Posterior vena cava (tissue), 2 donors: ENCODE measurements at regions not wholly inside any gene's neighbourhood (a gene's known extent, or its start where the extent isn't known, plus 50 kb on each side); places are given as distances from the start of the nearest gene placed in this dataset.
"Not testable (repeated sequence)": the region's sequence is repeated elsewhere in the genome, so short reads cannot be mapped to it uniquely, and the experiment has no call there.

Source experiments
- DNase-seq: peaks from one replicate; pipeline ENCODE4 v3.0.0-alpha.2; 2020; ENCODE audit warnings: low spot score
- intact Hi-C, 2 donors: fragments of 100-400 bp; cut with DNase I; formaldehyde crosslinking; loops; one replicate each; pipeline versions ENCODE4 v1.14.1 to v1.14.2; 2022 to 2023
- donor health status: DM: yes; HTN: yes; CAD: no.
- donor health status: DM: yes; HTN: yes; CAD: no.

DNA sequence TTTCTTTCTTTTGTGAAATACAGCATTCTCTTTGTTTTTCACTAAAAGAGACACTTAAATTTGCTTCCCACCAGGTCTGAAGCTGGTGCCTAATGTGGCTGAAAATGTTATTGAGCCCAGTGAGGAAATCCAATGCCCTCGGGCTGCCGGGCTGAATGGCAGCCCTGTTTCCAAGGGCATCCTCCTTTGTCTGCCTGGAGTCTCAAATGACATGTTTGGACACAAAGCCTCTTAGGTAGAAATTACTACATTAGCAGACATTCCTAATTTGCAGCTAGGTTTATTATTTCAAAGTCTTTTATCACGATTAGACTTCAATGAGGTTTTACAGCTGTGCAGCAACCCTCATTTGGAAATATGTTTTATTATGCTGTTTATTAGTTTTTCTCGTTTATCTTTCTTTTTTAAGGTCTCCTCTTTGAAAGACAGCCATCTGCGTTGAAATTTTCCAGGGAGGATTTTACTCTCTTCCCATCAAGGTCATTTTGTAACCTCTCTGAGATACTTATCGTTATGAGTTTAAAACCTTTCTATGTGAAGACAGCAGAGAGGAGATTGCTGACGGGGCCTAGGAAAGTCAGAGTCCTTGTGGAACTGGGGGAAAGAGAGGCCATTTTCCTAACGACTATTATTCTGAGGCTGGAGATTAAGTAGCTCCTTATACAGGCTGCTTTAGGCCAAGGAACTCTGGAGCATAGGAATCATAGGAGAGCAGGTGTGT, 59.0 kb upstream of the ZNF532 start:
- no peak for DNase-seq
- intact Hi-C loops, result no loop called here

DNA sequence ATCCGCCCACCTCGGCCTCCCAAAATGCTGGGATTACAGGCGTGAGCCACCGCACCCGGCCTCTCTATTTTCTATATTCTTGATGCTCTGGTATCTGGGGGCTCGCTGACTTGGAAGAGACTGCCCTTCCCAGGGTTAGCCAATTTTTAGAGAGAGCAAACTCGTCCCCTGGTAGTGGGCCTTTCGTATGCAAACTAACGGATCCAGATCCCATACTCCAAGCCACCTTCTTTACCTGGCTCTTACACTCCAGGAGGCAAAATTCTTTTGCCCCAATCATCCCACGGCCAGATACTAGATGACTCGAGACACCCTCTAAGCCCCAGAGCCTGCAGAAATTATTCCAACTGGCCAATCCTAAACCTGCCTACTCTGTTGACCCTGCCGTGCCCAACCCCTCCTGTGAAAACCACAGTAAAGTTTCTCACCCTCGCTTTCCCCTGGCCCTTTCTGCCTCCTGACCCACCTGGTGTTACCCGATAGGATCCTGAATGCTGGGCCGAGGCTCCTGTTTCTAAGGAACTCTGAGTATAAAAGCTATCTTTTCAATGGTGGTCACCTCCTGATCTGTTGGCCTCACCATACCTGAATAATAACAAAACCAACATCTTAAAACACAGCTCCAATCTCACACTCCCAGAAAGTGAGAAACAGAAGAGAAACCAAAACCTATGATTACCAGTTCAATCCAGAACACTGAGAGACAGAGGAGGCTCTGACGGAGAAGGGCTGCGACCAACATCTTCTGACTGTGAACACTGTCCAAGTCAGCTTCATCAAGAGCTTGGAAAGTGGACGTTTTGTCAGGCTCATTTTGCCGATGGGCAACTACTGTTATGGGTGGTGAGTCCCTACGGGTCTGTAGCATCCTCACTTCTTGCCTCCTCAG, 57.6 kb upstream of the ZNF532 start:
- DNase-seq, result no peak
- intact Hi-C loops, result no loop called here

DNA sequence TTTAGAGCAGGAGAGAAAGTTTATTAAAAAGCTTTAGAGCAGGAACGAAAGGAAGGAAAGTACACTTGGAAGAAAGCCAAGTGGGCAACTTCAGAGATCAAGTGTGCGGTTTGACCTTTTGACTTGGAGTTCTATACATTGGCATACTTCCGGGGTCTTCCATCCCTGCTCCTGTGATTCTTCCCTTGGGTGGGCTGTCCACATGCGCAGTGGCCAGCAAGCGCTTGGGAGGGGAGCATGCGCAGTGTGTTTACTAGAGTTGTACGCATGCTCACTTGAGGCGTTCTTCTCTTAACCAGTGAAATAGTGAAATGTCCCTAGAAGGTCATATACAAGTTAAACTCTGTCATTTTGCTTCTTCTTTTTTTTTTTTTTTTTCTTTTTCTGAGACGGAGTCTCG, 56.9 kb upstream of the ZNF532 start:
- no peak for DNase-seq
- intact Hi-C loops, result no loop called here

DNA sequence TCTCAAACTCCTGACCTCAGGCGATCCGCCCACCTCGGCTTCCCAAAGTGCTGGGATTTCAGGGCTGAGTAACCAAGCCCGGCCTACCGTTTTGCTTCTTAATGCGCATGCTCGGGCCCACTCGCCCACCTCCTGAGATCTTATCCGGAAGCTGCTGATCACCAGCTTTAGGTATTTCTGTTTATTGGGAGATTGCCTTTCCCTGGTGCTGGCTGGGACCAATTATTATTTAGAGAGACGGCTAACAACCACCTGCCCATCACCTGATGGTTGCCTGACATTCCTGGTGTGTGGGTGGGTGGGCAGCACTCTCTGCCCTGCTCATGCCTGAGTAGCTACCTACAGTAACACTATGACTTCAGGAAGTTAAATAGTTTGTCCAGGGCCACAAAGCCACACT, 56.3 kb upstream of the ZNF532 start:
- intact Hi-C loops, result no loop called here
- no peak for DNase-seq

DNA sequence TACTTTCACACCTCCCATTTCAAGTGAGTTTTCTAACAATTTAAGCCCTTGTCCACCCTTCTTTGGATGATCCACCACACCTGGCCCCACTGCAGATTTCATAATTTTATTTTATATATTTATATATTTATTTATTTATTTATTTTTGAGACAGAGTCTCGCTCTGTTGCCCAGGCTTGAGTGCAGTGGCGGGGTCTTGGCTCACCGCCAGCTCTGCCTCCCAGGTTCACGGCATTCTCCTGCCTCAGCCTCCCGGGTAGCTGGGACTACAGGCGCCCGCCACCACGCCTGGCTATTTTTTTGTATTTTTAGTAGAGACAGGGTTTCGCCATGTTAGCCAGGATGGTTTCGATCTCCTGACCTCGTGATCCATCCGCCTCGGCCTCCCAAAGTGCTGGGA, 52.8 kb upstream of the ZNF532 start:
- intact Hi-C loops, result not testable (repeated sequence)
- DNase-seq, result peak; percentile 51

DNA sequence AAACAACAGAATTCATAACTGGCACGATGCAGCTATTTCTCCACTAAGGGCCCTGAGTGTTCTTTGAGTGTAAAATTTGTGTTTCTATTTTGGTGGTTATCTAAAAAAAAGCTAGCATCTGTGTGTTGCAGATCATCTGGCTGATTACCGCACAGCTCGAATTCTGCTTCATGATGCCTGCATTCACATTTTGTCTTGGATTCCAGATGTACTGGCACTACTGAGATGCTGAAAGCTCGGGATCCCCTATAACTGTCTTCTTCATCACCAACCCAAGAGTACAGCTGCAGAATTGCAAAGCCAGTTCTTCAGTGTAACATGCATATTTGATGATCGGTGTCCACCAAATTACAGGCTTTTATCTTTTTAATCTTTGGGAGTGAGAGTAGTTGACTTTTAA, 51.6 kb upstream of the ZNF532 start:
- intact Hi-C loops, result no loop called here

DNA sequence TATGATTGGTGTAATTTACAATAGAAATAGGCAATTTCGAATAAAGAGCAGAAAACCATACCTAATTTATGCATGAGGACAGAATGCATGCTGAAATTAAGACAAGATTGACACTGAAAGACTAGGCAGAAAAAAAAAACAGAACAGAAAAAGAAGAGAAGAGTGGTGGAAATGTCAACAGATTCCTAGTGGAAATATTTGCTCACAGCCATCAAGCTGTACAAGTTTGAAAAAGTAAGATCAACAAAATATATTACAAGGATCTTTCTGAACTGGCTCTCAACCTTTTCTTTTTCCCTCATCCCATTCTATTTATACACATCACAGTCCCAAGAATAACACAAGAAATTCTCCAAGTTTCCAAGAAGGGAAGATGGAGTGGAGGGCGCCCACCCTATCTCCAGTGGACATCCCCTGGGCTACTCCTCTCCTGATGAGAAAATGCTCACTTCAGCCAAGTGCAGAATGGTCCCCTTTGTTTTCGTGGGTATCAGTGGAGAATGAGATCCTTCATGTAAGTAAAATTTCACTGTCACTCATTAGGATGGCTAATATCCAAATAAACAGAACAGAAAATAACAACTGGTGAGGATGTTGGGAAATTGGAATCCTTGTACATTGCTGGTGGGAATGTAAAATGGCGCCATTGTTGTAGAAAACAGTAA, 51.0 kb upstream of the ZNF532 start:
- DNase-seq, result no peak
- intact Hi-C loops, result no loop called here

More for the DNA sequence above, 51.6 kb upstream of the ZNF532 start:
- DNase-seq, result no peak

DNA sequence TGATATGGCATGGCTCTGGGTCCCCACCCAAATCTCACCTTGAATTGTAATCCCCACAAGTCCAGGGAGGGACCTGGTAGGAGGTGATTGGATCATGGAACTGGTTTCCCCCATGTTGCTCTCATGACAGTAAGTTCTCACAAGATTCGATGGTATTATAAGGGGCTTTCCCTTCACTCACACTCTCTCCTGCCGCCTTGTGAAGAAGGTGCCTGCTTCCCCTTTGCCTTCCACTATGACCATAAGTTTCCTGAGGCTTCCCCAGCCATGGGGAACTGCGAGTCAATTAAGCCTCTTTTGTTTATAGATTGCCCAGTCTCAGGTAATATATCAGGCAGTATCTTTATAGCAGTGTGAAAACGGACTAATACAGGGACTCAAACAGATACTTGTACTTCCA, 50.4 kb upstream of the ZNF532 start:
- intact Hi-C loops, result no loop called here
- DNase-seq, result no peak
